Kidney glomerular epithelial cell (primary cell): ENCODE measurements at regions not wholly inside any gene's neighbourhood (a gene's known extent, or its start where the extent isn't known, plus 50 kb on each side); places are given as distances from the start of the nearest gene placed in this dataset.

Experiments
- DNase-seq: peaks from one replicate; lab custom pipeline; 2025; lab: John Stamatoyannopoulos, UW

DNA sequence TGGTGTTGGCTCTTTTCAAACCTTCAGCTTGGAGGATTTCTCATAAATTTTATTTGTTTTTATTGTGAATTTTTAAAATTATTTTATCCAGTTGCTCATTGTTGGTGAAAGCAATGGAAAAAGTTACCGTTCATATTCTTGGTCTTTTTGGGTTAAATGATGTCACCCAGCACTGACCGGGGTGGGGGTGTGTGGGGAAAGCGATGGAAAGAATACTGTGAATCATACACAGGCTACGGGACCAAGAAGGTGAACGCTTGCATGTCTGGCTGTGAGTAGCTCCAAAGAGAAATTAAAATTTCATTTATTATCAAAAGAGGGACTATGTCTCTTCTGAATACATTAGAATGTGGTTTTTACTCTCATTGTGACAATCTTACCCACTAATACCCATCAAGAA is 430.1 kb downstream of the AEBP2 start:
- DNase-seq = no peak

- DNase-seq = no peak
Observed at GRCh38 chr12:19872621-19873540, 433.6 kb downstream of the AEBP2 start.

DNA sequence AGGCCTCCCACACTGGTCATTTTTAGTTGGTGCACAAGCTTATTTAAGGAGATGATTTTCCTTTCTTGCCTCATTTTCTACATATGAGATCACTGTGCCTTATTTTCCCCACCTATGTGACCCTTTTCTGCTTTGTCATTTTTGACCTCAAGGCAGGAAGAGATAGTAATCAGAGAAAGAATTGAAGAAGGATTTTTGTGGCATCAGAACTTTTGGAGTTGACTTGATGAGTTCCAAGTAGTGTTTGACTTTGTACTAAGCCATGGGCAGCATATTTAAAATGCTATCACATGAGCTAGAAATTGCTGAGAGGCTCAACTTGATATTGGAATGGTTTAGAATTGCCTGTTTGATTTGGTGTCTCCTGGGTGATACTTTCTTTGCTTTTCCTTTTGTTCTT is 440.8 kb downstream of the AEBP2 start:
- no peak for DNase-seq

DNA sequence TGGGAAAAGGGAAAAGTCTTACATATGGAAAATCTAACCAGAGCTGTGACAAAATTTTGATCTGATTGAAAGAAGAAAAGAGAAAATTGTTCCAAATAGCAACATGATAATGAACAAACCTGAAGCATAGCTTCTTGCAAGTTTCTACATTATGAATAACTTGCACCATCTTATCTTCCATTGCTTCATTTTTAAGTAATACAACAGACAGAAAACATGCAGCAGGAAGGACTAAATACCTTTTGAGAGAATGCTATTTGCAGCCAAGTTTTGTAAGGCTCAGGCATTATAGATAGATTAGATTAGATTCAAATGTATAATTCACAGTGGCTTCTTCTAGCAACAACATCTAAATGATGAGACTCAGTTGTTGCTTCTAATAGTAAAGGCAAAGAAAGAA is 441.4 kb downstream of the AEBP2 start:
- DNase-seq = no peak

DNA sequence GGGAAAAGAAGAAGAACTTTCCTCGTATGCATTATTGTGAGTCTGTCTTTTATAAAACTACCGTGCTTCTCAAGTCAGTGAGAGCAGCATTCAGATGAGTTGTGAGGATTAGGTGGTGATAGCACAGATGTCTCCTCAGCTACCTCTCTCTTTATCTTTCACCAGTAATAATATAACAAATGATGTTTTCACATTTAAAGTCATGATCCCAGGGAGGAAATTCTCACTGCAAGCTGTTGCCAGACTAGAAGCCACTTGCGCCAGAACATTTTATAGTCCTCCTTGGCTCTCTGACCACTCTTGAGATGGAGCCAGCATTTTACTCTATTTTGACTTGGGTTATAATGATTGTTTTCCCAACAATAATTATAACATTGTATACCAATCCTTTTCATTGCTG is 443.1 kb downstream of the AEBP2 start:
- no peak for DNase-seq

GRCh38 chr12:19884021-19884492 is 444.8 kb downstream of the AEBP2 start:
- DNase-seq = no peak

- DNase-seq = no peak
Observed at GRCh38 chr12:19885093-19885812, 446.0 kb downstream of the AEBP2 start.

GRCh38 chr12:19886065-19886464 is 446.8 kb downstream of the AEBP2 start:
- DNase-seq = no peak

DNA sequence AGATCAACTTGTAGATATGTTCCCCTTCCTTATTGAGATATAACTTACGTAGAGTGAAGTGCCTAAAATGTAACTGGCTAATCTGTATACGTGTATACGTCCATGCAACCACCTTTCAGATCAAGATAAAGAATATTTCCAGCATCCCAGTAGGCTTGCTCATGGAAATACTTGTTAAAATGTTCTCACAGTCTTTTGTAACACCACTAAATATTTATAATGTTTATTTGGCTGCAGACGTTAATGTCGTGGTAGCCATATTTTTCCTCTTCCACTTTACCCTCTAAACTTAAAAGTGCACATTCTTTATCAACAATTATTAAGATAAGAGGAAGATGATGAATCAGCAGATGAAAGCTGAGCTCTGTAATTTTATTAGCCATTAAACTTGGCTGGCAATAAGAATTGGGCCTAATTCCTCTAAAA is 447.4 kb downstream of the AEBP2 start:
- DNase-seq = no peak

DNA sequence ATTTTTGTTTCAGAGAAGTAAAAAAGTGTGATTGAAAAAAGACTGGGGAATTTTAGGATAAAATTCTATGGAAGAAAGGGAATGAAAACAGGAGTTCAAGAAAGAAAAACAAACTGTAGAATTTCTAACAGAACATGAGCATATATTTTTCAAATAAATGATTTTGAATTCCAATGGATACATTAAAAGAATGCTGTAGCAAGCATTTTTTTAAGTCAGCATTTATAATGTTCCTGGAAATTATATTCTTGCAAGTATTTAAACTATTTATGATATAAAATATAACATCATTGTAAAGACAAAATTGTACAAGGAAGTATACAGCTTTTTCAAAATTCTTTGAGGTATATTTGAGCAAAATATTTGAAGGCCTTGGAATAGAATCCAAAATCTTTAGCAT is 450.7 kb downstream of the AEBP2 start:
- no peak for DNase-seq

GRCh38 chr12:19891936-19892591 is 452.8 kb downstream of the AEBP2 start:
- no peak for DNase-seq

GRCh38 chr12:19893514-19893913 is 454.2 kb downstream of the AEBP2 start:
- DNase-seq = peak; percentile 16

DNA sequence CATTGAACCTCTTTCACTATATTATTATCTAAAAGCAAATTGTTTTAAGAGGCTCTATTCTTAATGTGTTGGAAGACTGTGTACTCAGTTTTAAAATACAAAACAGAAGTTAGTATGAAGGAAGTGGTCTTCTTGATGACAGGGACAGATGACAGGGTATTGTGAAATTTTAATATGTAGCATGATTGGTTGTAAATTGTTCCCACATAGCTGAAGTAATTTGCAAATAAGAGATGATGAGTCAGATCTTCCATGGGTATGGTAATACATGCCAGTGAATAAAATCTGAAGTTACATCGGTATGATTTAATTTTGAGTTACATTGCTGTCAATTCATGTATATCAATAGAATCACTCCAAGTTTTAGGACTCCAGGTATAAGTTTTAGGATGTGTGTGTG is 454.8 kb downstream of the AEBP2 start:
- no peak for DNase-seq

DNA sequence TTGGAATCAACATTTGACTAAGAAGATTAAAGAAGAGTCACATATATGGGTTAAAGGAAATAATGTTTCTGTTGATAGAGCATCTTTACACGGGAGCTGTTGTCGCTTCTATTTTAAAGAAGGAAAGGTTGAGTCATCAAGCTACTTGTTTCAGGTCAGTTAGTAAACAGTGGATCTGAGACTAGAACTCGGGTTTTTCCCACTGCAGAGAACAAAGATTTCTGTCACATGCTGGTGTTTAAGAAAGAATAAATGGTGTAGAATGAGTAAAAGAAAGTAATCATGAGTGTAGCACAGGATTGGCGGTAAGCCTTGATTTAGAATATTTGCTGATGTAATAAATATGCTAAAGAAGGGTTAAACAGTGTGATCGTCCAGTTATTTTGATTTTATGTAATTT is 455.5 kb downstream of the AEBP2 start:
- no peak for DNase-seq

DNA sequence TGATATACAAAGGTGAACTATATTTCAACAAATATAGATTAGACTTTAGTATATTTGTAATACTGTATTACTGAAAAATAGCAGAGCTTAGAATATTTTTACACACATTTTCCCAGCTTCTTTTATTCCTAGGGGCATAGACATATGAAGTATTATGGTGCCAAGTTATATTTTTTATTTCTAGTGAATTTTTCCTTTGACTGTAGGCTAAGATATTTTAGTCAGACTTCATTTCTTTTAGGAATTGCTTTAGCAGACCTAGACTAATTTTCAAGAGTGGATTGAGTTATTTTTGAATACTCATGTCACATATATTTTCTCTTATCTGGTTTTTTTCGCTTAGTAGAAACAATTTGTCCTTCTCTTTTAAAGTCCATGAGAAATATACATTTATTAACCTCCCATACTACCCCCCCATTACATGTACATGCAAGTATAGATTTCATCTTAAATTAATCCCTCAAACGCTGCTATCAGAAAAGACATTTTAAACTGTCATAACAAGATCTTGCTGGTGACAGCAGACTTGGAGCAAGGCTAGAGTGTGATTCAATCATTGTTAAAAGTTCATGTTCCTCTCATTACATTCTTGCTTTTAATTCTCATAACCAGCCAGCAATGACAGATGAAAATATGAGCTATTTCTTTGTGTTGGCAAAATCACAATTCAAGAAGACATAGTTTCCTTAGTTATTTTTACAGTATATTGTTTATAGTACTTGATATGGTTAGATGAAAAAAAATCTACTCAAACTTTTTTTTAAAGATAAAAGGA is 456.1 kb downstream of the AEBP2 start:
- no peak for DNase-seq

DNA sequence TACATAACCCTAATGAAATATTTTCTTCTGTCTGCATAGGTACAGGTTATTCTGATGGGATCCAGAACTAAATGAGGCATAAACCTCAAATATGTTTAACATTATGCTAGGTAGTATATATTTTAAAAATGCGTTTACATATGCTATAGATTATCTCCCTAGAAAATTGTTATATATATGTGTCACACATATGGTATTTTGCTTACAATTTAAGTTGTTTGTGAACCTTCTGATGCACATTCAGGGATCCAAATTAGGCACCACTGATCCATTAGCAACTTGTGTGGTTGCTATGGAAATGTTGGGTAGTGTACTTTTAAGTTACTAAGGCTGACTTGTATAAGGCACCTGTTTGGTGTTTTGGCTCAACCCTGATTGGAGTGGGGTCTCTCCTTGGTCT is 456.7 kb downstream of the AEBP2 start:
- DNase-seq = no peak

DNA sequence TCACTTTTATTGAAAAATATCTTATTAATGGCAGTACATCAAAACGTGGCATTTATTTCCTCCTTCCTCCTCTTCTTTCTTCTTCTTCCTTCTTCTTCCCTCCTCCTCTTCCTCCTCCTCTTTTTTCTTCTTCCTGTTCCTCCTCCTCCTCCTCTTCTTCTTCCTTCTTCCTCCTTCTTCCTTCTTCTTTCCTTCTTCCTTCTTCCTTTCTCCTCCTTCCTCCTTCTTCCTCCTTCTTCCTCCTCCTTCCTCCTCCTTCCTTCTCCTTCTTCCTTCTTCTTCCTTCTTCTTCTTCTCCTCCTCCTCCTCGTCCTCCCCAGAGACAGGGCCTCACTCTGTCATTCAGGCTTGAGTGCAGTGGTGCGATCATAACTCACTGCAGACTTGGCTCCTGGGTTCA is 457.2 kb downstream of the AEBP2 start:
- no peak for DNase-seq

DNA sequence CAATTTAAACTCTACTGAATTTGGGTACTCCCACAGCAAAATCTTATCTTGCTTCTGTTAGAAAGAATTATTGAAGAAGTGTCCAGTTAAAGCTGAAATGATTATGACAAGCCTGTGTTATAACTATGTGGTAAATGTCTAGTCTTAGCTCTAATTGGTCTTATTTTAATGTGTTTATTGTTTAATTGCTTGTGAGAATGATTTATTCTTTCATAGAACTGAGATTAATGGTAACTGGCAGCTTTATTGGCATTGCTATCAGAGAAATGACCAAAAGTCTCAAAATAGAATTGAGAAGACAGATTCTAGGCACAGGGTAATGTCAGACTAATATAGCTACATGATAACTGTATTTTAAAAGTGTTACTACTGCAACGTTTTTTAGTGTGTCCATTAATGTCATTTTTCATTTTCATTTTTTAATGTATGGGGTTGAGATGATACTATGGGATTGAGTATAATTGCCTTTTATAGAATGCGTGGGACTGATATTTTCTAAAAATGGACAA is 458.7 kb downstream of the AEBP2 start:
- no peak for DNase-seq

DNA sequence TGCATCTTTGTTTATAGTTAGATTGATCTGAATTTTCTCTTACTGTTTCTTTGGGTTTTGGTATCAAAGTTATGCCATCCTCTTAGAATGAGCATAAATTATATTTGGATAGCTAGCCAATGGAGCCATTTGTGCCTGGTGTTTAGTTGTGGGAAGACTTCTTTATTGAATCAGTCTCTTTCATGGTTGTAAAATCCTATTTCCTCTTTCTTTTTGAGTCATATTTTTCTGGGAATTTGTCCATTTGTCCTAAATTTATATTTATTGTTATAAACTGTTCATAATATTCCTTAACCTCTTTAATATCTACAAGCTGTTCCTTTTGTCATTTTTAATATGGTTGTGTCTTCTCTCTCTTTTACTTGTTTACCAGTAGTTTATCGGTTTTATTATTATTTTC is 462.5 kb downstream of the AEBP2 start:
- no peak for DNase-seq

GRCh38 chr12:19904819-19905218 is 463.5 kb upstream of the PDE3A start:
- no peak for DNase-seq

DNA sequence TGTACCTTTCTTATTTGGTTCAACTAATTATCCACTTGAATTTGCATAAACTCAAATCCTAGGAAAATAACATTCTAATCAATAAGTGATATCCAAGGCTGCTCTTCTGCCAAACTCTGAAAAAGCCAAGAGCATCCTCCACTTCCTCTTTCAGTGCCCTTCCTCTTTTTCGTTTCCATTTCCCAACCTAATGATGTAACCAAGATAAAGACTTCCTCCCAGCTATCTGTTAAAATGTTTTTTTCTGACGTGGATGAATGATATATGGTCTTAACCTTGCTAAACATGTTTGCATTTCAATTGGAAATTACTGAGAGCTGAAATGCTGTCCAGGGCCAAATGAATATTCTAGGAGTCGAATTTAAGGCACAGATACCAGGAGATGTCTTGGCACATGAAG is 459.5 kb upstream of the PDE3A start:
- no peak for DNase-seq

GRCh38 chr12:19909418-19909817 is 458.9 kb upstream of the PDE3A start:
- no peak for DNase-seq
